ENCODE measurements at regions not wholly inside any gene's neighbourhood (a gene's known extent, or its start where the extent isn't known, plus 50 kb on each side); places are given as distances from the start of the nearest gene placed in this dataset.
"Not testable (repeated sequence)": the region's sequence is repeated elsewhere in the genome, so short reads cannot be mapped to it uniquely, and the experiment has no call there.

DNA sequence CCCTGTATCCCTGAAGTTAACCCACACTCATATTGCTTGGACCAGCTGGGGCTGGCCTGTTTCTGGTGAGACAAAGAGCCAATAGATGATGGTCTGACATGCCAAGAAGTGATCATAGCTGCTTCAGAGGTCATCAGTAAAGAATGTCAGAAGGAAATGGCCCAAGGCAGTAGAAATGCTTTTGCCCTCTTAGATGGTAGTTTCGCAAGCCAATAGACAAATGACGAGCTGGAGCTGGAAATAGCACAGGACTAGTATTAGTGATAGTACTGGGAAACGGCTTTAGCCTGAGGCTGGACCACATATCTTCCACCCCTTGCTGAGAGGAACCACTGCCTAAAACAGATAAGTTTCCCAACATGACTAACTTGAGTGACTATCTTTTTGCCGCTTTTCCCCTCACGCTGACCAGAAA lies 176.1 kb upstream of the THBS1 start:
- DNase-seq, result peak; percentile 85

DNA sequence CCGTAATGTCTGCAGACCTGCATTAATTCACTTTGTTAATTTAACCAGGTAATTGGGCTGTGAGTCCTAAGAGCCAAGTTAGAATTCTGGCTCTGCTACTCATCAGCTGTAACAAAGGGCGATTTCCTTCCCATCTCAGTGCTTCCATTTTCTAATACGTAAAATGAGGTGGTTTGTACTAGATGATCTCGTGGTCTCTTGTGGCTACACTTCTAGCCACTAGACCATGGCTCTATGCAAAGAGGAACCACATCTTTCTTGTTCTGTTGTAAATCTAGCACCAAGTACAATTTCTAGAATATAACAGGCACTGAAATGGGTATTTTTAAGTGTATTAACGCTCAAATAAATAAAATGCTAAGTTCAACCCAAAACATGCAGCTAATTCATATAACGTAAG lies 174.4 kb upstream of the THBS1 start:
- no peak for DNase-seq

GRCh38 chr15:39407116-39407515 lies 173.8 kb upstream of the THBS1 start:
- DNase-seq, result peak; percentile 89

DNA sequence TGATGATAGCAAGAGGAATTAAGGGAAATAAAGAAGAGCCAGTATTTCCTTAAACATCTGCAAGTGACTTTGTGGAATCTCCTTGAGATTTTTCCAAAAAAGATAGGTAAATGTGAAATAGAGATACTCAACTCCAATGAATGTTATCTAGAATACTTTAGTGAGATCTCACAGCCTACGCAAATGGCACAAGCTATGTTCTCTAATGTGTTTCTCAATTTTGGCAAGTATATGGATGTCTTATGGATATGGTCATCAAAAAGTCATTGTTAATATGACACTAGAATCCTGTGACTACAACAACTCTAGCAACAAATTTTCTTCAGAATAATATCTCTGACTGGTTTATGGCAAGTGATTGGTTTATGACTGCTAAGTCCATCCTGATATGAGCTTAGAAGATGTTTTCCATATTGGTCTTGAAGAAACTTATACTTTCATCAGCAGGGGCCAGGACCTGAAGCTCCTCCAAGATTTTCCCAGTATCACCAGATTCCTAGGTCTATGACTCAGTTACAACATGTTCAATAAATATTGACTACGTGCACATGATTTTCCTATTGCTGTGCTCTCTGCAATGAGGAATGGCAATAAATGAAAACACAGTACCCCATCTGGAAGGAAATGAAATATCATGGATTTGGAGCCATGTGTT lies 170.9 kb upstream of the THBS1 start:
- no peak for DNase-seq

GRCh38 chr15:39411102-39411989 lies 169.5 kb upstream of the THBS1 start:
- DNase-seq, result no peak

DNA sequence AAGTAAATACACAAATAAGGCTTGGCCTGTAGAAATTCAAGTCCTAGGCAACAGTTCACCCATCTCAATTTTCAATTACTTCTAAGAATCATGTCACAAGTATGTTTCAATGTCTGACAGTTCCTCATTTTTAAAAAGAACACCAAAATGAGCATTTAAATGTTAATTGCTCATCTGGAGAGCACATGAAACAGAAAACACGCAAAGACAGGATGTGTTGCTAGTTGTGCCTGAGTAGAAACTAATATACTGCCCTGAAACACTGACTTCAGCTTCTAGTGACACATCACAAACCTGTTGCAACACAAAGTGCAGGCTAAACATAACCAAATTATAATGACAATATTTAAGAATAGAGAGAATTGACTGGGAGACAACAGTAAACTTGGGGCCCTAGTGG lies 167.3 kb upstream of the THBS1 start:
- DNase-seq, result peak; percentile 50

- DNase-seq, result no peak
Observed at GRCh38 chr15:39414201-39414600, 166.7 kb upstream of the THBS1 start.

GRCh38 chr15:39415634-39416033 lies 165.2 kb upstream of the THBS1 start:
- DNase-seq, result no peak

- DNase-seq, result no peak
Observed at GRCh38 chr15:39416258-39416657, 164.6 kb upstream of the THBS1 start.

GRCh38 chr15:39417366-39418134 lies 163.3 kb upstream of the THBS1 start:
- DNase-seq, result no peak

DNA sequence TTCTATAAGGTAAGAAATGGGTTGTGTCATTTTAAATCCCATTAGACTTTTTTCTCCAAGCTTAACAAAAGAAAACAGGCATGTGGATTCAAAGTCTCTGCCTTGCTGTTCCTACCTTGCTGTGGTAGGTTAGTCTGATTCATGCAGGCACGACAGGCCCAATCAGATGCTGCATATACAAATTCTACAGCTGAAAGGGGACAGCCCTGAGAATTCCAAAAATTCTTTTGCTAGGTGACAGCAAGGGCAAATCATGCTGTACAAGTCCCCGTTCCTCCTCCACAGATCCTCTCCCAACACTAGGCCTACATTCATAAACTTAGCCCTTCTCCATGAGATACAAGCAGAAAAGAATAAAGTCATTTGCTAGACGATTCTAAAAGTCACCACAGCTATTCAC lies 161.2 kb upstream of the THBS1 start:
- DNase-seq, result no peak

- not testable (repeated sequence) for DNase-seq
Observed at GRCh38 chr15:39420123-39420852, 160.6 kb upstream of the THBS1 start.

- not testable (repeated sequence) for DNase-seq
Observed at GRCh38 chr15:39420853-39421192, 160.1 kb upstream of the THBS1 start.

DNA sequence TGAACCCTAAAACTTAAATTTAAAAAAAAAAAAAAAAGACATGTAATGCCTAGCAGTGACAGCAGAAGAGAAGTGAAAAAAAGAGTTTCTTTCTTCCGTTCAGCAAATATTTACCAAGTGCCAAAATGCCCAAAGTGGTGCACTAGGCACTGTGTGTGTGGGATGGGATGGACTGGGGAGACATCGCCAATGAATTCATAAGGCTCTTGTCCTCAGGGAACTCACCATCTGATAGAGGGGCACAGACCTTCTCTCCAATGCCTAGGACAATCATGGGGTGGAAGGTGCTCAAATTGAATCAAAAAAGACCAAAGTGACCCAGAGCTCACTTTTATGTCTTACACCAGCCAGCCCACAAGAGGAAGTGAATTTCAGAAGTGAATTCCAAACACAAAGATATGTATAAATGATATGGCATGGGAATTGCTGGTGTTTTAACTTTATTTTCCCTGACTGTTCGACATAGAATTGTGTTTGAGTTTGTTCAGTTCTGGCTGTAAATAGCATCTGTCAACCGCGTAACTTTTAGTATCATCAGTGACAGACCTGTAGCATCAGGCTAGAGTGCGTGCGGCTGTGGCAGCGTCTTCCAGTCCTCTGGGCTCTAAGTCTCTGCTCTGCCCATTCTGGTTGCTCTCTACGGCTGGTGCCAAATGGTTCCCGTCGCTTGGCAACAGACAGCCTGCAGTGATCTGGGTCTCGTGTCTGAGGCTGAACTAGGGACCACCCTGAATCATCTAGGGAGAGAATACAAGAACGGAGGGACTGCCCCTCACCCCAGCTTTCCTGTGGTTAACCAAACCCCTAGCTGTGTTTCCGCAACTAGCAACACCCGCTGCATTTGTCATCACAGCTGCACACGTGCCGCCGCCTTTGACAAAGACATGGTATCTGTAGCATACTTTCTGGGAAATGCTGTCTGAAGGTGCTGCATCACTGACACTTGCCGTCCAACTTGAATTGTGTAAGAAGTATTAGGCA lies 154.0 kb upstream of the THBS1 start:
- DNase-seq, result peak; percentile 95

DNA sequence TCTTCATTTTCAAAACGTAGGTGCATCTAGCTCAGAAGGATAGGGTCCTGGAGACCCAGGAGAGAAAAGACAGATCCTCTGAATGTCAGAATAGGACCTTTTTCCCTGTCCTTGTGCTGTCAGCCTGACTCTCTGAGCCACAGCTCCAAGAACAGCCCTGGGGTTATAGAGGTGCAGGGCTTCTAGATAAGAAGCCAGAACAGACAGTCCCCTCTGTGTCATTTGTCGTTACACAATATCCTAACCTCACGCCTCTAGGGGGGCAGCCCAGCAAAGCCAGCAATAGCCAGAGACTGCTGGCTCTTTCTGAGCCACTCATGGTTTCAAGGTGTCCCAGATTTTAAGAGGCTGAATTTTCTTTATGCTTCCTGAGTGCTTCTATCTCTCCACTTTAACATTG lies 153.2 kb upstream of the THBS1 start:
- no peak for DNase-seq

- DNase-seq, result peak; percentile 92
Observed at GRCh38 chr15:39429898-39430357, 151.0 kb upstream of the THBS1 start.

- no peak for DNase-seq
Observed at GRCh38 chr15:39430389-39430788, 150.5 kb upstream of the THBS1 start.

- DNase-seq, result peak; percentile 69
Observed at GRCh38 chr15:39431376-39431775, 149.5 kb upstream of the THBS1 start.

- DNase-seq, result no peak
Observed at GRCh38 chr15:39432026-39432425, 148.9 kb upstream of the THBS1 start.

DNA sequence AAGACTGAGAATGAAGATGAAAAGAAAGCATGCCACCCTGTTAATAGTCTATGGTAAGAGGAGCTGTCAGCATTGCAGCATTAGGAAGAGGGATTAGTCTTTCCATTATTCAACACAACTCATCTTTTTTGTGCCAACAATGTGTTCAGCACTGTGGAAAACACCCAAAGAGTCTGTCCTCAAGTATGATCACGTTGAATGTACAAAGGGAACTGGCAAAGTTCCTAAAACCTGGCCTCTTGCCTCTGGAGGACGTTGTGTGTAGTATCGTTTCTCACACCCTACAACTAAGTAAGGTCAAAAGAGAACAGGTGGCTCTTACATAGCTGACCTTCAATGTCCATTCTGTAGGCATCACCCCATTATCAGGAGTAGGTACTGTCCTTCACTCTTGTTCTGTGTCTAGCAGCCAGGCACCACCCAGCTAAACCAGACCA lies 147.9 kb upstream of the THBS1 start:
- no peak for DNase-seq

- no peak for DNase-seq
Observed at GRCh38 chr15:39433376-39433775, 147.5 kb upstream of the THBS1 start.

All from fibroblast of skin of abdomen (primary cell).